PC-3 (cell line): ENCODE measurements at regions not wholly inside any gene's neighbourhood (a gene's known extent, or its start where the extent isn't known, plus 50 kb on each side); places are given as distances from the start of the nearest gene placed in this dataset.

Experiments
- CTCF ChIP-seq: fragments of 300-600 bp; sonication (generic); conservative IDR thresholded peaks from 2 replicates; pipeline ENCODE4 v1.5.1; 2017; ENCODE audit warnings: antibody characterized with exemption, low read depth, mild to moderate bottlenecking, low read length
- EZH2 ChIP-seq: fragments of 300-600 bp; sonication (generic); IDR thresholded peaks from one replicate; pipeline ENCODE4 v1.6.1; 2017; ENCODE audit warnings: antibody characterized with exemption, mild to moderate bottlenecking, low read length; ENCODE audit not compliant: unreplicated experiment

DNA sequence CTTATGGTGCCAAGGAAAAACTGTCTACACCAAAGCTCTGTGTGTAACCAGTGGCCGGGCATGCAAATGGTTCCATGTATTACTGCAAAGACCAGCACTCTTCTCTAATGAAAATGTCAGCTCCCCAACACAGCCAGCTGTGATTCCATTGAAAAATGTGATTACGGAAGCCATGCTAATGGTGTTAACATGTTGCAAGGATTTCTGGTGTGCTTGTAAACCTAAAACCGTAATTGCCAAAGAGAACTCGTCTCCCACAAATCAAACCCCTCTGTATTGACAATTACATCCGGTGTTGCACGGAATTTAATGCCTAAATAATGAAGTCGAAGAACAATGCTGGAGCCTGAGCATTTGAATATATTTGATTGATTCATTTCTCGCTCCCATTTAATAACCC, 351.7 kb downstream of the NPIPA8 start:
- TF ChIP-seq CTCF (no peak), EZH2 (no peak)
